ENCODE measurements at regions not wholly inside any gene's neighbourhood (a gene's known extent, or its start where the extent isn't known, plus 50 kb on each side); places are given as distances from the start of the nearest gene placed in this dataset.

DNA sequence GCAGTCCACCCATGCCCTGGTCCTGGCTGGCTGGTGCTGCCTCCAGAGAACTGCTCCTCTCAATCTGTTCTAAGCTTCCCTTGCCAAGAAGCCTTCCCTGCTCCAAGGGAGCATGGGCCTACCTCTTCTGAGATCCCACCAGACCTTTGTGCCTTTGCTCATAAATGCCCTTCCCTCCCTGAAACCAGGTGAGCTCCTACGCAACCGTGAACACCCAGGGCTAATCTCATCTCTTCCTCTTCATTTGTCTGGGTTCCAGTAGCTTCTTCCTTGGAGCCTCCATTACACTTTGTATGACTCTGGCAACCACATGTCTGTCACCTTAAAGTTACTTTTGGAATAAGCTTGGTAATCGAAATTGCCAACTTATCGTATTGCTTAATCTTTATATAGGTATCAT, 270.6 kb downstream of the PBX3 start:
- Mint-ChIP-seq H3K4me1 (ENCODE audit: low read depth) (no peaks in the 10 kb centered on the region), H3K36me3 (ENCODE audit: low read depth) (no peaks in the 10 kb centered on the region), H3K4me3 (ENCODE audit: low read depth) (no peak overlapping the region), H3K9me3 (no peaks in the 10 kb centered on the region), H3K27me3 (ENCODE audit: low read depth) (no peaks in the 10 kb centered on the region), H3K27ac (no peak overlapping the region)
- DNase-seq (ENCODE audit: low spot score): no peak
- intact Hi-C loops (cut with micrococcal nuclease): no loop called here

DNA sequence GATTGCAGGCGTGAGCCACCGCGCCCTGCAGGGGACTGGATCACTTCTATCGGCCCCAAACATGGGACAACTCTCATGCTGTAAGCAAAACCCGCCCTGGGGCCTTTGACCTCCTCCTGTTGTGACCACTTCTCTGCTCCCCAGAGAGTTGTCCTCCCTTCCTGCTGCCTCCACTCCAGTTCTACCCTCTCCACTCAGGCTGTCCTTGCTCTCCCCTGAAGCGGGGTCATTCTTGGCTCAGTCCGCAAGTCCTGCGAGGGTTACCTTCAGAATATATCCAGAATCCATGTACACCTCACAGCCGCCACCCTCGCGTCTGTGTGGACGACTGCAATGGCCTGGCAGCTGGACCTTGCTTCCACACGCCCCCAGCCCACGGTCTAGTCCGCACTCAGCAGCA, 273.7 kb downstream of the PBX3 start:
- DNase-seq (ENCODE audit: low spot score): no peak
- H3K27me3 Mint-ChIP-seq (ENCODE audit: low read depth): no peaks in the 10 kb centered on the region
- H3K36me3 Mint-ChIP-seq (ENCODE audit: low read depth): no peaks in the 10 kb centered on the region
- no peak overlapping the region for H3K27ac Mint-ChIP-seq
- intact Hi-C loops (cut with micrococcal nuclease): no loop called here
- H3K4me1 Mint-ChIP-seq (ENCODE audit: low read depth): no peaks in the 10 kb centered on the region
- H3K9me3 Mint-ChIP-seq: no peaks in the 10 kb centered on the region
- no peak overlapping the region for H3K4me3 Mint-ChIP-seq (ENCODE audit: low read depth)

DNA sequence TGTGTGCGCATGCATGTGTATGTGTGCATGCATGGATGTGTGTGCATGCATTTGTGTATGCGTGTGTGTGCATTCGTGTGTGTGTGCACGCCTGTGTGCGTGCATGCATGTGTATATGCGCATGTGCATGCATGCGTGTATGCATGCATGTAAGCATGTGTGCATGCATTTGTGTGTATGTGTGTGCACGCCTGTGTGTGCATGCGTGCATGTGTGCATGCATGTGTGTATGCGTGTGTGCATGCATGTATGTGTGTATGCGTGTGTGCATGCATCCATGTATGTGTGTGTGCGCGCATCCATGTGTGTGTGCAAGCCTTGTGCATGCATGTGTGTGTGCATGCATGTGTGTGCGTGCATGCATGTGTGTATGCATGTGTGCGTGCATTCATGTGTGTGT, 276.8 kb downstream of the PBX3 start:
- intact Hi-C loops (cut with micrococcal nuclease): no loop called here
- H3K4me1 Mint-ChIP-seq (ENCODE audit: low read depth): no peaks in the 10 kb centered on the region
- H3K27me3 Mint-ChIP-seq (ENCODE audit: low read depth): no peaks in the 10 kb centered on the region
- DNase-seq (ENCODE audit: low spot score): no peak
- H3K27ac Mint-ChIP-seq: no peak overlapping the region
- no peaks in the 10 kb centered on the region for H3K9me3 Mint-ChIP-seq
- H3K36me3 Mint-ChIP-seq (ENCODE audit: low read depth): no peaks in the 10 kb centered on the region
- no peak overlapping the region for H3K4me3 Mint-ChIP-seq (ENCODE audit: low read depth)

DNA sequence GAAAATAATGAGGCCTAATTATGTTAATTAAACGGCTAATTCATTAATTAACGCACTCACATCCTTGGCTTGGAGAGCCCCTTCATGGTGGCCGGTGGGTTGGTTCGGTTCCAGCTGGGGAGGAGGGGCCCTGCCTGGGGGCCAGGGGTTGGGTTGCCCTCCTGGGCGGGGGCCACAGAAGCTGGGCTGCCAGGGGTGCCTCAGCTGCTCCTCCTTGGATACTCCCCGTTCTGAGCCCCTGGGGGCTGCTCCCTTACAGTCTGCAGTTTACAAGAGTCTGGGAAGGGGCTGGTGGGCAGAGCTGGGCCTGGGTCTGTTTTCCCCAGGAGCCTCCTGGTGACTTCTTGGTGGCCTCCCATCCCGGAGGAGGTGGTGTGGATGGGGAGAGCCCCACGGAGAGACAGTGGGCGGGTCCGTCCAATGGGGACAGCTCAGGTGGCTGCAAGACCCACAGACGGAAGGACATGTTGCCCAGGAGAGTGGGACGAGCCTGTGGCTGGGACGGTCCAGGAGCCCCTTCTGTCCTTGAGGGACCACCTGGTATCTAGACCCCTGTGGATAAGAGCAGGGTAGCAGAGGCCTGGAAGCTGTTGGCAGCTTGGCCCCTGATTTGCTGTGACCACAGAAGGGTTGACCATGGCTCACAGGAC, 277.5 kb downstream of the PBX3 start:
- H3K27ac Mint-ChIP-seq: no peak overlapping the region
- H3K4me1 Mint-ChIP-seq (ENCODE audit: low read depth): no peaks in the 10 kb centered on the region
- H3K36me3 Mint-ChIP-seq (ENCODE audit: low read depth): no peaks in the 10 kb centered on the region
- intact Hi-C loops (cut with micrococcal nuclease): no loop called here
- no peak for DNase-seq (ENCODE audit: low spot score)
- H3K27me3 Mint-ChIP-seq (ENCODE audit: low read depth): no peaks in the 10 kb centered on the region
- H3K4me3 Mint-ChIP-seq (ENCODE audit: low read depth): no peak overlapping the region
- no peaks in the 10 kb centered on the region for H3K9me3 Mint-ChIP-seq

DNA sequence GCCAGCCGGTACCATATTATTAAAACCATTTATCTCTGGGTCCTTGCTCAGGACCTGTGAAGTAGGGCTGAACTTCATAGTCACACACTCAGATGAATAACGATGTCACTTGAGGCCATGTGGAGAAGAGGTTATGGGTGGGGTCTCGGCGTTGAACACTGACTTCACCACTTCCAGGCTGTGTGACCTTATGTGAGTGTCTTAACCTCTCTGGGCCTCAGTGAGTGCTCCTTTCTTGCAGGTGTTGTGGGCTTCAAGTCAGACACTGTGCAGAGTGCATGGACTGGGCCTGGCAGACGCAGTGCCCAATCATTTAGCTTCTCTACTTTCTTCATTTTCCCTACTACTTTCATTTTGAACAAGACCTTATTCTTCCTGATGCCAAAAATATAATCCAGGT, 278.8 kb downstream of the PBX3 start:
- no peaks in the 10 kb centered on the region for H3K27me3 Mint-ChIP-seq (ENCODE audit: low read depth)
- H3K27ac Mint-ChIP-seq: no peak overlapping the region
- H3K36me3 Mint-ChIP-seq (ENCODE audit: low read depth): no peaks in the 10 kb centered on the region
- no peaks in the 10 kb centered on the region for H3K9me3 Mint-ChIP-seq
- no peak for DNase-seq (ENCODE audit: low spot score)
- no peaks in the 10 kb centered on the region for H3K4me1 Mint-ChIP-seq (ENCODE audit: low read depth)
- intact Hi-C loops (cut with micrococcal nuclease): no loop called here
- no peak overlapping the region for H3K4me3 Mint-ChIP-seq (ENCODE audit: low read depth)

DNA sequence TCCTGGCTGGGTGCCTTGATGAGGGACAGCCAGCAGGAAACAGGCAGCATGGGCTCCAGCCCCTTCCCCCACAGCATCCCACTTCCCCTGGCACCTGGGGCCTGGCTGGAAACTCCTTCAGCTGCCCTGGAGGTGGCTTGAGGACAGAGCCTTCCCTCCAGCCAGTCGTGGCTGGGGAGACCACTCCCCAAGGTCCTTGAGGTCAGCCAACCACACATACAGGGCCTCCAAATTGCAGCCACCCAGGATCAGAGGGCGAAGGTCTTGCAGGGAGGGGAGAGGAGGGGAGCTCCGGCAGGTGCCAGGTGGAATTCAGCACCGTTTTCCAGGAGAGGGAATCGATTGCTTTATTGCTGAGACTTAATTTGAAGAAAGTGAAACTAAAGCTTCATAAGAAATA, 280.4 kb downstream of the PBX3 start:
- intact Hi-C loops (cut with micrococcal nuclease): no loop called here
- Mint-ChIP-seq H3K4me3 (ENCODE audit: low read depth) (no peak overlapping the region), H3K4me1 (ENCODE audit: low read depth) (no peaks in the 10 kb centered on the region), H3K27ac (no peak overlapping the region), H3K36me3 (ENCODE audit: low read depth) (no peaks in the 10 kb centered on the region), H3K27me3 (ENCODE audit: low read depth) (no peaks in the 10 kb centered on the region), H3K9me3 (no peaks in the 10 kb centered on the region)
- no peak for DNase-seq (ENCODE audit: low spot score)

DNA sequence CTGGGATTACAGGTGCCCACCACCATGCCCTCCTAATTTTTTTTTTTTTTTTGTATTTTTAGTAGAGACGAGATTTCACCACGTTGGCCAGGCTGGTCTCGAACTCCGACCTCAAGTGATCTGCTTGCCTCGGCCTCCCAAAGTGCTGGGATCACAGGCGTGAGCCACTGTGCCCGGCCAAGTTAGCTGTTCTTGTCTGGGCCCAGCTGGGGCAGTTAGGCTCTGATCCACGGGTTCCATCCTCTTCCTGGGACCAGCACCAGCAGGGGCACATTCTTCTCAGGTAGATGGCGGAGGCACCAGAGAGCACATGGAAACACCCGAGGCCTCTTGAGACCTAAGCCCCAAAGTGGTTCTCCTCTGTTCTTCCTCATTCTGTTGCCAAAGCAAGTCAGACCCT, 281.6 kb downstream of the PBX3 start:
- H3K9me3 Mint-ChIP-seq: no peaks in the 10 kb centered on the region
- H3K4me3 Mint-ChIP-seq (ENCODE audit: low read depth): no peak overlapping the region
- no peaks in the 10 kb centered on the region for H3K4me1 Mint-ChIP-seq (ENCODE audit: low read depth)
- no peaks in the 10 kb centered on the region for H3K27me3 Mint-ChIP-seq (ENCODE audit: low read depth)
- no peaks in the 10 kb centered on the region for H3K36me3 Mint-ChIP-seq (ENCODE audit: low read depth)
- DNase-seq (ENCODE audit: low spot score): no peak
- intact Hi-C loops (cut with micrococcal nuclease): no loop called here
- H3K27ac Mint-ChIP-seq: no peak overlapping the region

DNA sequence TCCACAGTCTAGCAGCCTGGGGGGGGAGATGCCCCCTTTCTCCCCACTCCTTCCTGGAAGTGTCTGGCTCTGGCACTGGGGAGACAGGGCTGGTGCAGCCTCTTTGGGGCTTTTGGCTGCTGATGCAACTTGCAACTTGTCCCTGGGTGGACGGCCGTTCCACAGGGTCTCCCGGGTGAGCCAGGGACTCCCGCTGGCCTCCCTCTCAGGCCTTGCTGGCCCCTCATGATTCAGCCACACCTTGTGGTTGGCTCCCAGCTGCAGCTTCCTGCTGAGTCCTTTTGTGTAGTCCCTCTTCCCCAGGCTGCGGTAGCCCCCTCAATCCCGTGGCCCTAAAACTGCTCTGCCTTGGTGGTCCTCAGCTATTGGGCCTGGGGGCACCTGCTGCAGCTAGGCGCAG, 283.5 kb downstream of the PBX3 start:
- H3K4me3 Mint-ChIP-seq (ENCODE audit: low read depth): no peak overlapping the region
- no peaks in the 10 kb centered on the region for H3K9me3 Mint-ChIP-seq
- no peak overlapping the region for H3K27ac Mint-ChIP-seq
- intact Hi-C loops (cut with micrococcal nuclease): no loop called here
- DNase-seq (ENCODE audit: low spot score): no peak
- no peaks in the 10 kb centered on the region for H3K4me1 Mint-ChIP-seq (ENCODE audit: low read depth)
- H3K27me3 Mint-ChIP-seq (ENCODE audit: low read depth): no peaks in the 10 kb centered on the region
- no peaks in the 10 kb centered on the region for H3K36me3 Mint-ChIP-seq (ENCODE audit: low read depth)

DNA sequence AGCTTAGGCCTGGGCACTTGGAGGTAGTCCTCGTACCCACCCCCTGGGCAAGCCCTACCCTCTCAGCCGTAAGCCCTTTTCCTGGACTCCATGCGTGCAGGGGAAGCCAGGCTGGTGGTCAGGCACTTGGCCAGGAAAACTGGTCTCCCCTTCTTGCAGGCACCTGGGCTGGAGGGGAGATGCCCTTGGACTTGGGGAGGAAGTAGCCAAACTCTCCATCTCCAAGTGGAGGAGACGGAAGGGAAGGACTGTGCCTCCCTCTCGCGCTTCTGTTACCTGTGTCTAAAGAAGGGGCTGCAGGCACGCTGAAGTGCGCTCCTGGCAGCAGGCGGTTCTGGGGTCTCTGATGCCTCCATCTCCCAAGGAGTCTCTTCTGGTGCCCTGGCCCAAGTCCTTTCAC, 283.9 kb downstream of the PBX3 start:
- H3K4me1 Mint-ChIP-seq (ENCODE audit: low read depth): no peaks in the 10 kb centered on the region
- no peaks in the 10 kb centered on the region for H3K36me3 Mint-ChIP-seq (ENCODE audit: low read depth)
- H3K9me3 Mint-ChIP-seq: no peaks in the 10 kb centered on the region
- H3K27ac Mint-ChIP-seq: no peak overlapping the region
- no peak overlapping the region for H3K4me3 Mint-ChIP-seq (ENCODE audit: low read depth)
- intact Hi-C loops (cut with micrococcal nuclease): no loop called here
- peaks cover 2% of the 10 kb centered on the region for H3K27me3 Mint-ChIP-seq (ENCODE audit: low read depth)
- no peak for DNase-seq (ENCODE audit: low spot score)

DNA sequence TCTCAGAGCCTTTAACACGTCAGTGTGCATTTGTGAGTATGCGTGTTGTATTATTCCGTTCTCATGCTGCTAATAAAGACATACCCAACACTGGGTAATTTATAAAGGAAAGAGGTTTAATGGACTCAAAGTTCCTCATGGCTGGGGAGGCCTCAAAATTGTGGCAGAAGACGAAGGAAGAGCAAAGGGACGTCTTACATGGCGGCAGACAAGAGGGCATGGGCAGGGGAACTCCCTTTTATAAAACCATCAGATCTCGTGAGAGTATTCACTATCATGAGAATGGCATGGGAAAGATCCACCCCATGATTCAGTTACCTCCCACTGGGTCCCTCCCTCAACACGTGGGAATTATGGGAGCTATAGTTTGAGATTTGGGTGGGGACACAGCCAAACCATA, 285.0 kb downstream of the PBX3 start:
- no peaks in the 10 kb centered on the region for H3K9me3 Mint-ChIP-seq
- intact Hi-C loops (cut with micrococcal nuclease): no loop called here
- H3K4me1 Mint-ChIP-seq (ENCODE audit: low read depth): no peaks in the 10 kb centered on the region
- no peak overlapping the region for H3K27ac Mint-ChIP-seq
- H3K36me3 Mint-ChIP-seq (ENCODE audit: low read depth): no peaks in the 10 kb centered on the region
- H3K4me3 Mint-ChIP-seq (ENCODE audit: low read depth): no peak overlapping the region
- peaks cover 5% of the 10 kb centered on the region for H3K27me3 Mint-ChIP-seq (ENCODE audit: low read depth)
- no peak for DNase-seq (ENCODE audit: low spot score)

DNA sequence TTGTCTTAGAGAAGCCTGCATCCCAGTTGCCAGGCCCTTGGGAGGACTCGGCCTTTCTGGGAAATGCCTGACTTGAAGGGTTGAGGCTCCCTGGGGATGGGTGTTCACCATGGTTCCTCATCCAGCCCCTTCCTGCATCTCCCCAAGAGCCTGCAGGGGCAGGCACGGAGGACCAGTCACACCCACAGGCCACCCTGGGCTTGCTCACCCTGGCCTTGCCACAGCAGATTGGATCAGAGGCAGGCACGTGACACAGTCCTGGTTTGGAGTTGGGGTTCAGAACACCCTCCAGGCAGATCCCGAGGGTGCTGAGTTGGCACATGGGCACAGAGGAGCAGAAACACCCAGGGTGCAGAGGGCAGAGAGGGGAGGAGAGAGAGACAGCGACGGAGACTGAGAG, 286.1 kb downstream of the PBX3 start:
- intact Hi-C loops (cut with micrococcal nuclease): no loop called here
- Mint-ChIP-seq H3K4me3 (ENCODE audit: low read depth) (no peak overlapping the region), H3K36me3 (ENCODE audit: low read depth) (no peaks in the 10 kb centered on the region), H3K4me1 (ENCODE audit: low read depth) (no peaks in the 10 kb centered on the region), H3K27me3 (ENCODE audit: low read depth) (peaks cover 5% of the 10 kb centered on the region), H3K9me3 (no peaks in the 10 kb centered on the region), H3K27ac (no peak overlapping the region)
- no peak for DNase-seq (ENCODE audit: low spot score)

DNA sequence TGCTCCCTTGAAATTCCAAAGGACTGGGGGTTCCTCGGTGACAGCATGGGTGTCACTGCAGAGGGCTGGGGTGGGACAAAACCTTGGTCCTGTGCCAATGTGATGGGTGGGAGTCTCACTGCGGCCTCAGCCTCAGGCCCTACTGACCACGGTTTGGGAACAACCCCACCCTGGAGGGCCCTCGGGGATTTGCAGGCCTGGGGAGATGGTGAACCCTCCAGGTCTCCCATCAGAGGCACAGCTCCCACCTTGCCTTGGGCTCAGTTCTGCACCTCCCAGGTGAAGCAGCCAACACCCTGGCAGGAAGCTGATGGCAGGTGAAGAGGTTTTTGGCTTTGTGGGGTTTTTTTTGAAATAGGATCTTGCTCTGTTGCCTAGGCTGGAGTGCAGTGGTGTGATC, 286.8 kb downstream of the PBX3 start:
- H3K9me3 Mint-ChIP-seq: no peaks in the 10 kb centered on the region
- H3K27ac Mint-ChIP-seq: no peak overlapping the region
- intact Hi-C loops (cut with micrococcal nuclease): no loop called here
- DNase-seq (ENCODE audit: low spot score): no peak
- H3K27me3 Mint-ChIP-seq (ENCODE audit: low read depth): peaks cover 5% of the 10 kb centered on the region
- H3K4me3 Mint-ChIP-seq (ENCODE audit: low read depth): no peak overlapping the region
- no peaks in the 10 kb centered on the region for H3K36me3 Mint-ChIP-seq (ENCODE audit: low read depth)
- no peaks in the 10 kb centered on the region for H3K4me1 Mint-ChIP-seq (ENCODE audit: low read depth)

DNA sequence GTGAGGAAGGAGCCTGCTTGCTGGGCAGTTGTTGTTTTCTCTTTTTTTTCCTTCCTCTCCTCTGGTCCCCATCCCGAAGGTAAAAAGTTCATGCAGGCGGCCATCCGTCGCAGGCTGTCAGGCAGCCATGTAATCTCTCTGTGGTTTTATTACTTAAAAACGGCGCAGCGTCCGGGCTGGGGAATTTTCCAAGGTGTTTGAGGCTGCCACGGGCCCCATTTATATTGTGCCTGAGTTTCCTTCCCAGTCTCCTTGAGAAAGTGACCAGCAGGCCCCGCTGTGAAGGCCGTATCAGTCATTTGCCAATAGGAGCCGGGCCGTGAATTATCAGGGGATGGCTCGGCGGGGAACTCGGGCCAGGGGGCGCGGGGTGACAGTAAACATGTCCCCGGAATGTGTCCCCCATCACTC, 289.7 kb downstream of the PBX3 start:
- Mint-ChIP-seq H3K36me3 (ENCODE audit: low read depth) (no peaks in the 10 kb centered on the region), H3K27me3 (ENCODE audit: low read depth) (peaks cover 5% of the 10 kb centered on the region), H3K4me3 (ENCODE audit: low read depth) (no peak overlapping the region), H3K4me1 (ENCODE audit: low read depth) (no peaks in the 10 kb centered on the region), H3K27ac (no peak overlapping the region), H3K9me3 (no peaks in the 10 kb centered on the region)
- no peak for DNase-seq (ENCODE audit: low spot score)
- intact Hi-C loops (cut with micrococcal nuclease): no loop called here

DNA sequence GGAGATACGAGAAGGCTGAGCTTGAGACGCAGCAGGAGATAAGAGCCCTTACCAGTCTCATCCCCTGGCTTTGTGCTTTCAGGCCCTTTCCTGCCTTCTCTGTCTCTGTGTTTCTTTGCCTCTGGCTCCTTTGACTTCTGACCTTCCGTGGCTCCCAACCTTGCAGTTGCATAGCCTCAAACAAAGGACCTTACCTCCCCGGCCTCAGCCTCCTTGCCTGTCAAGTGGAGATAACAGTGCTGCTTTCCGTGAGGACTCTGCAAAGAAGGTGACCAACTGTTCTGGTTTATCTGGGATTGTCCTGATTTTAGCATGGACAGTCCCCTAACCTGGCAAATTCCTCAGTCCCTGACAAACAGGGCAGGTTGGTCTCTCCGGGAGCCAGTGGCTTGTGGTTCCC, 287.8 kb upstream of the MVB12B start:
- Mint-ChIP-seq H3K4me1 (ENCODE audit: low read depth) (no peaks in the 10 kb centered on the region), H3K4me3 (ENCODE audit: low read depth) (no peak overlapping the region), H3K27ac (no peak overlapping the region), H3K27me3 (ENCODE audit: low read depth) (peaks cover 13% of the 10 kb centered on the region), H3K36me3 (ENCODE audit: low read depth) (no peaks in the 10 kb centered on the region), H3K9me3 (peaks cover 8% of the 10 kb centered on the region)
- DNase-seq (ENCODE audit: low spot score): no peak
- intact Hi-C loops (cut with micrococcal nuclease): no loop called here

Measured in activated T-helper 2 cell treated with anti-CD3 and anti-CD28 coated beads, Interferon-gamma antibody, Interleukin-2, Interleukin-4, amounts not matched to agents 10 μg/mL and 5 μg/mL and 100 μg/mL, durations not matched to agents 14 hours and 24 hours and 36 hours (primary cell).